Fibroblast of lung (primary cell): ENCODE measurements at regions not wholly inside any gene's neighbourhood (a gene's known extent, or its start where the extent isn't known, plus 50 kb on each side); places are given as distances from the start of the nearest gene placed in this dataset.

Experiments used
- DNase-seq, 2 donors: peaks; one replicate each; pipeline versions ENCODE4 v3.0.0 to v3.0.0-alpha.2; 2010; ENCODE audit warnings: low read depth in 2 of 2
- H2AFZ ChIP-seq: 2 replicates; pipeline ENCODE4 v1.5.1; 2012; ENCODE audit warnings: low read length, control low read depth, inconsistent platforms
- H3K27ac ChIP-seq: 2 replicates; pipeline ENCODE4 v1.5.1; 2011; ENCODE audit warnings: low read length, control low read depth; ENCODE audit not compliant: insufficient read depth
- H3K27me3 ChIP-seq: 2 replicates; pipeline ENCODE4 v1.5.1; 2011; ENCODE audit warnings: mild to moderate bottlenecking, low read length; ENCODE audit not compliant: control insufficient read depth, insufficient read depth
- H3K36me3 ChIP-seq: 2 replicates; pipeline ENCODE4 v1.5.1; 2011; ENCODE audit warnings: low read length; ENCODE audit not compliant: control insufficient read depth, insufficient read depth
- H3K4me1 ChIP-seq: 2 replicates; pipeline ENCODE4 v1.5.1; 2011; ENCODE audit warnings: low read length; ENCODE audit not compliant: control insufficient read depth, insufficient read depth; ENCODE audit errors: extremely low read depth
- H3K4me2 ChIP-seq: 2 replicates; pipeline ENCODE4 v1.5.1; 2011; ENCODE audit warnings: low read length, control low read depth; ENCODE audit not compliant: insufficient read depth; ENCODE audit errors: extremely low read depth
- H3K4me3 ChIP-seq, 4 experiments: fragments of 200-600 bp in 1 of 4; sonication (generic) in 1 of 4; replicated peaks in 1 of 4; 2 replicates each; pipeline ENCODE4 v1.5.1; 2011 to 2016; ENCODE audit warnings: low read length in 4 of 4, low read depth in 3 of 4, mild to moderate bottlenecking in 3 of 4, control low read depth in 2 of 4, inconsistent platforms in 1 of 4, mixed read lengths in 1 of 4; ENCODE audit not compliant: insufficient read depth in 1 of 4; ENCODE audit errors: control extremely low read depth in 1 of 4
- H3K79me2 ChIP-seq: 2 replicates; pipeline ENCODE4 v1.5.1; 2012; ENCODE audit warnings: mild to moderate bottlenecking, low read length, inconsistent platforms; ENCODE audit not compliant: control insufficient read depth, insufficient read depth
- H3K9ac ChIP-seq: 2 replicates; pipeline ENCODE4 v1.5.1; 2011; ENCODE audit warnings: mild to moderate bottlenecking, low read length, control low read depth; ENCODE audit not compliant: insufficient read depth
- H3K9me3 ChIP-seq: 2 replicates; pipeline ENCODE4 v1.5.1; 2012; ENCODE audit warnings: low read depth, low read length; ENCODE audit not compliant: control insufficient read depth, insufficient read depth
- H4K20me1 ChIP-seq: 2 replicates; pipeline ENCODE4 v1.5.1; 2011; ENCODE audit warnings: low read length; ENCODE audit not compliant: control insufficient read depth, insufficient read depth; ENCODE audit errors: extremely low read depth
- CTCF ChIP-seq, 2 donors: IDR thresholded peaks in 1 of 2; conservative IDR thresholded peaks in 1 of 2; 1 replicate in 1 of 2; 2 replicates in 1 of 2; pipeline ENCODE4 v1.5.1; 2011 to 2012; ENCODE audit warnings: low read length in 2 of 2, control low read depth in 1 of 2, inconsistent platforms in 1 of 2, low read depth in 1 of 2, mild to moderate bottlenecking in 1 of 2
- EZH2 ChIP-seq: IDR thresholded peaks from 2 replicates; pipeline ENCODE4 v1.5.1; 2012; ENCODE audit warnings: low read length, control low read depth, mild to moderate bottlenecking; ENCODE audit errors: missing control alignments

- no peaks in the 10 kb centered on the region for H3K4me1 ChIP-seq
- no peaks in the 10 kb centered on the region for H3K79me2 ChIP-seq
- H2AFZ ChIP-seq: no peak overlapping the region
- no peak overlapping the region for H3K9ac ChIP-seq
- TF ChIP-seq EZH2: no peak
- H4K20me1 ChIP-seq: no peaks in the 10 kb centered on the region
- no peak for DNase-seq
- no peaks in the 10 kb centered on the region for H3K27me3 ChIP-seq
- no peak overlapping the region for H3K4me2 ChIP-seq
- no peak overlapping the region for H3K27ac ChIP-seq
- no peaks in the 10 kb centered on the region for H3K9me3 ChIP-seq
- H3K4me3 ChIP-seq: no peak overlapping the region
- no peaks in the 10 kb centered on the region for H3K36me3 ChIP-seq
Measured at GRCh38 chr22:48222742-48223487, 1460.5 kb downstream of the TBC1D22A start.

- H3K9ac ChIP-seq: no peak overlapping the region
- no peak overlapping the region for H2AFZ ChIP-seq
- H3K79me2 ChIP-seq: no peaks in the 10 kb centered on the region
- H3K4me3 ChIP-seq: no peak overlapping the region
- no peak overlapping the region for H3K4me2 ChIP-seq
- TF ChIP-seq CTCF (conservative IDR thresholded peaks at IDR 0.05 in 1 of 2, IDR thresholded peaks at IDR 0.05 in 1 of 2; ENCODE audit: low read depth in 1 of 2, low read length in 2 of 2) (no peak), EZH2 (no peak)
- no peaks in the 10 kb centered on the region for H3K4me1 ChIP-seq
- DNase-seq: no peak
- no peaks in the 10 kb centered on the region for H4K20me1 ChIP-seq
- H3K27me3 ChIP-seq: no peaks in the 10 kb centered on the region
- no peaks in the 10 kb centered on the region for H3K36me3 ChIP-seq
- H3K9me3 ChIP-seq: no peaks in the 10 kb centered on the region
- no peak overlapping the region for H3K27ac ChIP-seq
Measured at GRCh38 chr22:48218889-48219420, 1456.5 kb downstream of the TBC1D22A start.

- H2AFZ ChIP-seq: no peak overlapping the region
- no peaks in the 10 kb centered on the region for H3K79me2 ChIP-seq
- no peak for DNase-seq
- TF ChIP-seq EZH2 (no peak), CTCF (conservative IDR thresholded peaks at IDR 0.05 in 1 of 2, IDR thresholded peaks at IDR 0.05 in 1 of 2; ENCODE audit: low read depth in 1 of 2, low read length in 2 of 2) (no peak)
- no peak overlapping the region for H3K4me2 ChIP-seq
- H4K20me1 ChIP-seq: no peaks in the 10 kb centered on the region
- H3K27me3 ChIP-seq: no peaks in the 10 kb centered on the region
- H3K9me3 ChIP-seq: no peaks in the 10 kb centered on the region
- no peaks in the 10 kb centered on the region for H3K36me3 ChIP-seq
- no peak overlapping the region for H3K27ac ChIP-seq
- H3K9ac ChIP-seq: no peak overlapping the region
- no peak overlapping the region for H3K4me3 ChIP-seq
- no peaks in the 10 kb centered on the region for H3K4me1 ChIP-seq
Measured at GRCh38 chr22:48217596-48217995, 1455.1 kb downstream of the TBC1D22A start.
